SU-DHL-6 (cell line): ENCODE measurements at regions not wholly inside any gene's neighbourhood (a gene's known extent, or its start where the extent isn't known, plus 50 kb on each side); places are given as distances from the start of the nearest gene placed in this dataset.

Experiments
- EZH2phosphoT487 ChIP-seq: fragments of 200-600 bp; sonication (generic), shearing (Covaris generic); conservative IDR thresholded peaks from 2 replicates; pipeline ENCODE4 v1.6.1; 2018; ENCODE audit warnings: mild to moderate bottlenecking, antibody characterized with exemption, low read length, moderate library complexity, mixed read lengths
- TF ChIP-seq, protein P1 (sequence below): fragments of 200-600 bp; sonication (generic); IDR thresholded peaks from one replicate; pipeline ENCODE4 v1.5.1; 2017; ENCODE audit warnings: antibody characterized with exemption, mild to moderate bottlenecking, low read length, moderate library complexity; ENCODE audit not compliant: insufficient read depth, poor library complexity, severe bottlenecking

DNA sequence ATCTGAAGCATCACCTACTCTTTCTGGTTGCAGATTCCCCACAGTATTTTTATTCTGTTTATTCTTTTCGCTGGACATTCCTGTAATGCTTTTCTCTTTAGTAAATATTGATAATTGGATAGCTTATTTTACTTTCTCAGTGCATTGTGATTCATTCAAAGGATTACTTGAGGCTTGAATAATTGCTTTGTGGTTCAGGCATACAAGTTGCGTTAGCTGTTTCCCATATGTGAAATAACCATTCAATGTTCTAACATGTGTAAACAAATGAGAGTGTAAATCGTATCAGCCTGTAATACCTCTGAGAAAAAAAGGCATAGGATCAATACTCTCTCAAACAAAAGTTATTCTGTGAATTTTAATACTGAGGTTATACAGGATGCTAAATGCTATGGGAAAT is 1004.2 kb upstream of the SEL1L start:
- TF ChIP-seq, protein P1, sequence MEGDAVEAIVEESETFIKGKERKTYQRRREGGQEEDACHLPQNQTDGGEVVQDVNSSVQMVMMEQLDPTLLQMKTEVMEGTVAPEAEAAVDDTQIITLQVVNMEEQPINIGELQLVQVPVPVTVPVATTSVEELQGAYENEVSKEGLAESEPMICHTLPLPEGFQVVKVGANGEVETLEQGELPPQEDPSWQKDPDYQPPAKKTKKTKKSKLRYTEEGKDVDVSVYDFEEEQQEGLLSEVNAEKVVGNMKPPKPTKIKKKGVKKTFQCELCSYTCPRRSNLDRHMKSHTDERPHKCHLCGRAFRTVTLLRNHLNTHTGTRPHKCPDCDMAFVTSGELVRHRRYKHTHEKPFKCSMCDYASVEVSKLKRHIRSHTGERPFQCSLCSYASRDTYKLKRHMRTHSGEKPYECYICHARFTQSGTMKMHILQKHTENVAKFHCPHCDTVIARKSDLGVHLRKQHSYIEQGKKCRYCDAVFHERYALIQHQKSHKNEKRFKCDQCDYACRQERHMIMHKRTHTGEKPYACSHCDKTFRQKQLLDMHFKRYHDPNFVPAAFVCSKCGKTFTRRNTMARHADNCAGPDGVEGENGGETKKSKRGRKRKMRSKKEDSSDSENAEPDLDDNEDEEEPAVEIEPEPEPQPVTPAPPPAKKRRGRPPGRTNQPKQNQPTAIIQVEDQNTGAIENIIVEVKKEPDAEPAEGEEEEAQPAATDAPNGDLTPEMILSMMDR, result no peak
- TF ChIP-seq EZH2phosphoT487, result no peak
